Esophagus squamous epithelium (tissue), 5 donors: ENCODE measurements at regions not wholly inside any gene's neighbourhood (a gene's known extent, or its start where the extent isn't known, plus 50 kb on each side); places are given as distances from the start of the nearest gene placed in this dataset.

Experiments
- DNase-seq: peaks from one replicate; lab custom pipeline; 2025; lab: John Stamatoyannopoulos, UW
- H3K27ac ChIP-seq, 4 donors: fragments of 200-600 bp; sonication (generic); one replicate each; pipeline ENCODE4 v1.5.1; 2016 to 2019; ENCODE audit warnings: mild to moderate bottlenecking in 1 of 4
- H3K27me3 ChIP-seq, 4 donors: fragments of 200-600 bp; sonication (generic); 1 replicate in 3 of 4; 2 replicates in 1 of 4; pipeline versions ENCODE4 v1.5.1 to v1.6.0; 2017 to 2021; ENCODE audit warnings: antibody characterized with exemption in 1 of 4
- H3K36me3 ChIP-seq, 3 donors: fragments of 200-600 bp; sonication (generic); one replicate each; pipeline ENCODE4 v1.5.1; 2016 to 2019
- H3K4me1 ChIP-seq, 3 donors: fragments of 200-600 bp; sonication (generic); one replicate each; pipeline ENCODE4 v1.5.1; 2017 to 2019
- H3K4me3 ChIP-seq, 4 donors: fragments of 200-600 bp; sonication (generic); 1 replicate in 3 of 4; 2 replicates in 1 of 4; pipeline ENCODE4 v1.5.1; 2016 to 2019; ENCODE audit warnings: mild to moderate bottlenecking in 2 of 4, moderate library complexity in 1 of 4
- H3K9me3 ChIP-seq, 3 donors: fragments of 200-600 bp; sonication (generic); one replicate each; pipeline ENCODE4 v1.5.1; 2016 to 2019
- CTCF ChIP-seq, 6 experiments: fragments of 450-650 bp in 4 of 6; fragments of 200-600 bp in 2 of 6; sonication (generic) in 2 of 6; IDR thresholded peaks; one replicate each; pipeline ENCODE4 v1.5.1; 2016 to 2019; ENCODE audit warnings: antibody characterized with exemption in 6 of 6, mild to moderate bottlenecking in 4 of 6, moderate library complexity in 4 of 6
- POLR2A ChIP-seq, 4 donors: fragments of 450-650 bp; IDR thresholded peaks; one replicate each; pipeline ENCODE4 v1.6.1; 2017; ENCODE audit warnings: antibody characterized with exemption in 4 of 4, mild to moderate bottlenecking in 4 of 4, moderate library complexity in 3 of 4
- whole genome bisulfite sequencing, 2 donors: methylation state at CpG; one replicate each; pipeline ENCODE4 v1.1.5; 2018; 5-methylcytosine and 5-hydroxymethylcytosine counted together
- intact Hi-C: fragments of 100-400 bp; cut with DNase I; formaldehyde crosslinking; loops from one replicate; pipeline ENCODE4 v1.15.0; 2022
- donor health status: DM: yes; HTN: yes; CAD: no.

- no peaks in the 10 kb centered on the region for H3K9me3 ChIP-seq
- intact Hi-C loops: loop anchor here (10.0 kb wide), 1 partner anchor 614 kb away; the partner anchor contains the start of gene ENC1
- no peak overlapping the region for H3K4me3 ChIP-seq
- no peaks in the 10 kb centered on the region for H3K27me3 ChIP-seq
- peaks cover 2 to 15% (median 7%) of the 10 kb centered on the region in 3 donors for H3K4me1 ChIP-seq
- WGBS, 2 donors: 90 to 92% methylated on average over 3 to 5 of the region's 5 CpGs
- H3K36me3 ChIP-seq: no peaks in the 10 kb centered on the region
- TF ChIP-seq POLR2A (IDR thresholded peaks at IDR 0.05) (no peak), CTCF (IDR thresholded peaks at IDR 0.05) (no peak)
- no peak overlapping the region for H3K27ac ChIP-seq
- DNase-seq: no peak
Observed at GRCh38 chr5:74030821-74031220, 404.8 kb downstream of the ARHGEF28 start.

GRCh38 chr5:74030371-74030770 is 404.4 kb downstream of the ARHGEF28 start:
- H3K9me3 ChIP-seq: no peaks in the 10 kb centered on the region
- H3K27me3 ChIP-seq: no peaks in the 10 kb centered on the region
- TF ChIP-seq CTCF (IDR thresholded peaks at IDR 0.05) (no peak), POLR2A (IDR thresholded peaks at IDR 0.05) (no peak)
- H3K4me3 ChIP-seq: no peak overlapping the region
- no peak overlapping the region for H3K27ac ChIP-seq
- intact Hi-C loops: loop anchor here (10.0 kb wide), 1 partner anchor 614 kb away; the partner anchor contains the start of gene ENC1
- 84 to 96% methylated on average over 4 of the region's 4 CpGs for WGBS, 2 donors
- DNase-seq: no peak
- H3K36me3 ChIP-seq: no peaks in the 10 kb centered on the region
- H3K4me1 ChIP-seq: peaks cover 0 to 11% (median 3%) of the 10 kb centered on the region in 3 donors

- H3K36me3 ChIP-seq: no peaks in the 10 kb centered on the region
- H3K4me3 ChIP-seq: no peak overlapping the region
- WGBS, 2 donors: 67 to 75% methylated on average over 4 of the region's 4 CpGs
- no peak for DNase-seq
- H3K4me1 ChIP-seq: no peaks in the 10 kb centered on the region
- H3K27me3 ChIP-seq: no peaks in the 10 kb centered on the region
- TF ChIP-seq POLR2A (IDR thresholded peaks at IDR 0.05) (no peak), CTCF (IDR thresholded peaks at IDR 0.05) (no peak)
- intact Hi-C loops: no loop called here
- no peaks in the 10 kb centered on the region for H3K9me3 ChIP-seq
- H3K27ac ChIP-seq: no peak overlapping the region
Observed at GRCh38 chr5:74028976-74029375, 403.0 kb downstream of the ARHGEF28 start.

- Histone ChIP-seq H3K27me3 (no peaks in the 10 kb centered on the region), H3K36me3 (no peaks in the 10 kb centered on the region), H3K27ac (no peak overlapping the region), H3K9me3 (no peaks in the 10 kb centered on the region), H3K4me1 (no peaks in the 10 kb centered on the region), H3K4me3 (no peak overlapping the region)
- TF ChIP-seq CTCF (IDR thresholded peaks at IDR 0.05) (no peak), POLR2A (IDR thresholded peaks at IDR 0.05) (no peak)
- DNase-seq: no peak
- WGBS, 2 donors: 37 to 54% methylated on average over 3 of the region's 3 CpGs
- intact Hi-C loops: no loop called here
Observed at GRCh38 chr5:74028406-74028805, 402.4 kb downstream of the ARHGEF28 start.

GRCh38 chr5:74027732-74028338 is 401.8 kb downstream of the ARHGEF28 start:
- intact Hi-C loops: no loop called here
- 63 to 67% methylated on average over 2 of the region's 2 CpGs for WGBS, 2 donors
- Histone ChIP-seq H3K27me3 (no peaks in the 10 kb centered on the region), H3K4me3 (no peak overlapping the region), H3K4me1 (no peaks in the 10 kb centered on the region), H3K27ac (no peak overlapping the region), H3K9me3 (no peaks in the 10 kb centered on the region), H3K36me3 (no peaks in the 10 kb centered on the region)
- DNase-seq: no peak
- TF ChIP-seq POLR2A (IDR thresholded peaks at IDR 0.05) (no peak), CTCF (IDR thresholded peaks at IDR 0.05) (no peak)
